Activated T-cell treated with anti-CD3 and anti-CD28 coated beads, Interleukin-2, amount 50 U/mL, for 4 hours (primary cell): ENCODE measurements at regions not wholly inside any gene's neighbourhood (a gene's known extent, or its start where the extent isn't known, plus 50 kb on each side); places are given as distances from the start of the nearest gene placed in this dataset.

Experiments used
- ATAC-seq, 2 donors: fragments of 200-7000 bp; cut with Tn5 transposase; one replicate each; pipeline ENCODE4 v1.10.0; 2021
- DNase-seq: peaks from one replicate; pipeline ENCODE4 v3.0.0-alpha.2; 2020
- H3K27me3 Mint-ChIP-seq: one replicate; pipeline ENCODE4 v1.8.0; 2021; ENCODE audit warnings: low read depth, mixed read lengths
- H3K36me3 Mint-ChIP-seq: one replicate; pipeline ENCODE4 v1.8.0; 2022; ENCODE audit warnings: mixed read lengths; ENCODE audit not compliant: insufficient read depth
- H3K4me1 Mint-ChIP-seq: one replicate; pipeline ENCODE4 v1.8.0; 2021; ENCODE audit warnings: low read depth, mixed read lengths
- H3K4me3 Mint-ChIP-seq: one replicate; pipeline ENCODE4 v1.8.0; 2021; ENCODE audit warnings: mild to moderate bottlenecking, moderate library complexity, mixed read lengths
- H3K9me3 Mint-ChIP-seq: one replicate; pipeline ENCODE4 v1.8.0; 2021; ENCODE audit warnings: mixed read lengths

- Mint-ChIP-seq H3K9me3 (peaks cover 9% of the 10 kb centered on the region), H3K4me1 (no peaks in the 10 kb centered on the region), H3K36me3 (no peaks in the 10 kb centered on the region), H3K4me3 (no peak overlapping the region), H3K27me3 (no peaks in the 10 kb centered on the region)
- ATAC-seq (no peak), DNase-seq (no peak)
Measured at GRCh38 chr7:63931985-63932577, 66.6 kb upstream of the ZNF722 start.
